B cell (primary cell): ENCODE measurements at regions not wholly inside any gene's neighbourhood (a gene's known extent, or its start where the extent isn't known, plus 50 kb on each side); places are given as distances from the start of the nearest gene placed in this dataset.

Experiments
- ATAC-seq: fragments of 200-7000 bp; cut with Tn5 transposase; one replicate; pipeline ENCODE4 v1.10.0; 2021; ENCODE audit warnings: low read depth, mild to moderate bottlenecking, moderate number of reproducible peaks, moderate library complexity
- CTCF ChIA-PET: fragments of 350-600 bp; sonication (Branson Sonifier 250); formaldehyde crosslinking; loops from one replicate; lab custom pipeline; 2021; ENCODE audit warnings: antibody characterized with exemption, inconsistent platforms; lab: Charles Lee
- POLR2A ChIA-PET: fragments of 350-600 bp; sonication (Branson Sonifier 250); formaldehyde crosslinking; loops from one replicate; lab custom pipeline; 2021; ENCODE audit warnings: antibody characterized with exemption; lab: Charles Lee
- DNase-seq: peaks from one replicate; pipeline ENCODE4 v3.0.0; 2013
- H2AFZ ChIP-seq: 2 replicates; pipeline ENCODE4 v1.6.1; 2012; ENCODE audit warnings: mild to moderate bottlenecking, low read depth, low read length; ENCODE audit not compliant: insufficient read depth, poor library complexity, severe bottlenecking
- H3K27ac ChIP-seq, 2 donors: 1 replicate in 1 of 2; 2 replicates in 1 of 2; pipeline ENCODE4 v1.5.1; 2012 to 2013; ENCODE audit warnings: low read length in 2 of 2, mild to moderate bottlenecking in 2 of 2, moderate library complexity in 1 of 2
- H3K27me3 ChIP-seq, 4 experiments: fragments of 200-600 bp in 1 of 4; sonication (generic) in 1 of 4; replicated peaks in 1 of 4; 1 replicate in 2 of 4; 2 replicates in 2 of 4; pipeline versions ENCODE4 v1.6.1 to v1.7.0; 2013 to 2016; ENCODE audit warnings: low read length in 3 of 4, mild to moderate bottlenecking in 2 of 4, mixed read lengths in 1 of 4, moderate library complexity in 1 of 4; ENCODE audit not compliant: insufficient read depth in 4 of 4, control insufficient read depth in 3 of 4; ENCODE audit errors: control extremely low read depth in 1 of 4
- H3K36me3 ChIP-seq, 2 experiments: replicated peaks in 1 of 2; 1 replicate in 1 of 2; 2 replicates in 1 of 2; pipeline versions ENCODE4 v1.6.1 to v1.7.1; 2013; ENCODE audit warnings: low read length in 1 of 2; ENCODE audit not compliant: insufficient read depth in 2 of 2, control insufficient read depth in 1 of 2; ENCODE audit errors: control extremely low read depth in 1 of 2, extremely low read depth in 1 of 2
- H3K4me1 ChIP-seq, 2 donors: fragments of 200-600 bp in 1 of 2; sonication (generic) in 1 of 2; 1 replicate in 1 of 2; 2 replicates in 1 of 2; pipeline versions ENCODE4 v1.5.1 to v1.6.1; 2013 to 2017; ENCODE audit warnings: low read length in 2 of 2; ENCODE audit not compliant: control insufficient read depth in 2 of 2, insufficient read depth in 2 of 2
- H3K4me2 ChIP-seq: replicated peaks from 2 replicates; pipeline ENCODE3; 2012; ENCODE audit warnings: mild to moderate bottlenecking, low read depth, low read length; ENCODE audit not compliant: poor library complexity, severe bottlenecking
- H3K4me3 ChIP-seq, 5 experiments: fragments of 200-600 bp in 1 of 5; sonication (generic) in 1 of 5; 1 replicate in 3 of 5; 2 replicates in 2 of 5; pipeline versions ENCODE4 v1.5.1 to v1.7.0; 2011 to 2016; ENCODE audit warnings: low read length in 4 of 5, mild to moderate bottlenecking in 4 of 5, low read depth in 2 of 5, control low read depth in 1 of 5, moderate library complexity in 1 of 5; ENCODE audit not compliant: insufficient read depth in 1 of 5; ENCODE audit errors: control extremely low read depth in 1 of 5, extremely low read depth in 1 of 5
- H3K79me2 ChIP-seq: fragments of 200-600 bp; sonication (generic); one replicate; pipeline ENCODE4 v1.6.0; 2016; ENCODE audit warnings: low read length; ENCODE audit not compliant: control insufficient read depth, insufficient read depth
- H3K9ac ChIP-seq: fragments of 200-600 bp; sonication (generic); 2 replicates; pipeline ENCODE4 v1.6.1; 2017; ENCODE audit warnings: mild to moderate bottlenecking, low read length, moderate library complexity
- H3K9me3 ChIP-seq, 3 donors: one replicate each; pipeline versions ENCODE4 v1.6.1 to v1.7.1; 2013; ENCODE audit warnings: low read length in 2 of 3; ENCODE audit not compliant: control insufficient read depth in 2 of 3, insufficient read depth in 1 of 3; ENCODE audit errors: control extremely low read depth in 1 of 3
- H4K20me1 ChIP-seq: 2 replicates; pipeline ENCODE4 v1.6.0; 2012; ENCODE audit warnings: mild to moderate bottlenecking, low read length; ENCODE audit not compliant: insufficient read depth, control insufficient read depth, poor library complexity, severe bottlenecking
- H3K27ac Mint-ChIP-seq: one replicate; pipeline ENCODE4 v1.8.0; 2021; ENCODE audit warnings: mixed read lengths
- H3K27me3 Mint-ChIP-seq: one replicate; pipeline ENCODE4 v1.8.0; 2021; ENCODE audit warnings: mixed read lengths
- H3K4me1 Mint-ChIP-seq: one replicate; pipeline ENCODE4 v1.8.0; 2021; ENCODE audit warnings: mixed read lengths
- H3K4me3 Mint-ChIP-seq: one replicate; pipeline ENCODE4 v1.8.0; 2021; ENCODE audit warnings: mixed read lengths
- H3K9me3 Mint-ChIP-seq: one replicate; pipeline ENCODE4 v1.8.0; 2022; ENCODE audit warnings: mixed read lengths; ENCODE audit not compliant: insufficient read depth
- EZH2 ChIP-seq: IDR thresholded peaks from 2 replicates; pipeline ENCODE4 v1.6.1; 2012; ENCODE audit warnings: borderline replicate concordance, low read depth, mild to moderate bottlenecking, moderate library complexity, low read length; ENCODE audit not compliant: insufficient read depth, poor library complexity, severe bottlenecking
- WGBS: methylation state at CpG from one replicate; pipeline ENCODE4 v1.1.5; 2013; ENCODE audit warnings: missing lambda C conversion rate; ENCODE audit not compliant: insufficient coverage; 5-methylcytosine and 5-hydroxymethylcytosine counted together
- intact Hi-C: fragments of 100-400 bp; cut with micrococcal nuclease; formaldehyde crosslinking; loops from one replicate; pipeline ENCODE4 v1.10.0; 2022
- TF ChIP-seq, protein P1 (sequence below): fragments of 200-600 bp; IDR thresholded peaks from one replicate; pipeline ENCODE4 v1.8.0; 2022; ENCODE audit warnings: antibody characterized with exemption, mild to moderate bottlenecking

DNA sequence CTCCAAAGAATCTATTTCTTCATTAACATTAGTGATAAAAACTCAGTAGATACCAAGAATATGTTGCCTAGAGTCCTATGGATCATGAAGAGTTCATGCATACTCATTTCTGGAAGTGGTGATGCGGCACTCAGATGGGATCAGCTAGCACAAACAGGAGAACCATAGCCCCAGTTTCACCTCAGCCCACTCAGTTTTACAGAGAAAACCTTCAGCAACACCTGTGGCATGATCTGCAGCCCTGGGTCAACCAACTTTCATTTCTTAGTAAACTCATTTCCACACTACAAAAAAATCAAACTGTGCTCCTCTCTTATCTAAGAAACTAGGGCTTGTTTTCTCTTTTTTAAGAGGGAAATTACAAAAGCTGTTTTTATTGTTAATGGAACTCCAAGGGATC lies 569.4 kb downstream of the CCDC85A start:
- no peak for ATAC-seq

DNA sequence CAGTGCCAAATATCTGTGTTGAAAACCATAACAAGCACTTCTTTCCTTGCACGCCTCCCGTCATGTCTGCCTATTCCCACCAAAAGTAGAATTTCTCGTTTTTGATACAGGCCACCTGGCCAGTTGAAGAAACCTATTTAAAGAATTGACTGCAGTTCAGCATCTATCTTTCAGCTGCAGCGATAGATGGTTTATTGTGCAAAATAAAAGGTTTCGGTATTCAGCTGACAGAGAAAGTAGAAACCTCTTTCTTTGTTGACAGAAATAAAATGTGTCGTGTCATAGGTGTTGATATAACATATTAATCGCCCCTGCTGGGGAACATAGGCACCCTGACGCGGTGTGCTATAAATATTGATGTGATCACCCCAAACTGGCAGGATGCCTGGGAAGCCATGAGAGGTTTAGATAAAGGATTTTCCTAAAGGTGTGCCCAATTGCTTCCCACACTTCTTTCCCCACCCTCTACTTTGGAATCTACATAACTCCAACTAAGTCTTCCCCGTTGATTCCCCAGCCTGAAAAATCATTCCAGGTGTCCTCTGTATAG lies 570.4 kb downstream of the CCDC85A start:
- no peak overlapping the region for H3K9ac ChIP-seq
- ATAC-seq (no peak), DNase-seq (no peak)
- Mint-ChIP-seq H3K4me1 (no peaks in the 10 kb centered on the region), H3K4me3 (no peak overlapping the region), H3K9me3 (peaks cover 3% of the 10 kb centered on the region), H3K27ac (no peak overlapping the region), H3K27me3 (no peaks in the 10 kb centered on the region)
- H3K4me1 ChIP-seq, result no peaks in the 10 kb centered on the region
- no peaks in the 10 kb centered on the region for H3K36me3 ChIP-seq
- no peak overlapping the region for H2AFZ ChIP-seq
- POLR2A ChIA-PET, result no interaction called here
- H3K79me2 ChIP-seq, result no peaks in the 10 kb centered on the region
- no peak overlapping the region for H3K27ac ChIP-seq
- no peak overlapping the region for H3K4me2 ChIP-seq
- H4K20me1 ChIP-seq, result no peaks in the 10 kb centered on the region
- no peaks in the 10 kb centered on the region for H3K27me3 ChIP-seq
- TF ChIP-seq, protein P1, sequence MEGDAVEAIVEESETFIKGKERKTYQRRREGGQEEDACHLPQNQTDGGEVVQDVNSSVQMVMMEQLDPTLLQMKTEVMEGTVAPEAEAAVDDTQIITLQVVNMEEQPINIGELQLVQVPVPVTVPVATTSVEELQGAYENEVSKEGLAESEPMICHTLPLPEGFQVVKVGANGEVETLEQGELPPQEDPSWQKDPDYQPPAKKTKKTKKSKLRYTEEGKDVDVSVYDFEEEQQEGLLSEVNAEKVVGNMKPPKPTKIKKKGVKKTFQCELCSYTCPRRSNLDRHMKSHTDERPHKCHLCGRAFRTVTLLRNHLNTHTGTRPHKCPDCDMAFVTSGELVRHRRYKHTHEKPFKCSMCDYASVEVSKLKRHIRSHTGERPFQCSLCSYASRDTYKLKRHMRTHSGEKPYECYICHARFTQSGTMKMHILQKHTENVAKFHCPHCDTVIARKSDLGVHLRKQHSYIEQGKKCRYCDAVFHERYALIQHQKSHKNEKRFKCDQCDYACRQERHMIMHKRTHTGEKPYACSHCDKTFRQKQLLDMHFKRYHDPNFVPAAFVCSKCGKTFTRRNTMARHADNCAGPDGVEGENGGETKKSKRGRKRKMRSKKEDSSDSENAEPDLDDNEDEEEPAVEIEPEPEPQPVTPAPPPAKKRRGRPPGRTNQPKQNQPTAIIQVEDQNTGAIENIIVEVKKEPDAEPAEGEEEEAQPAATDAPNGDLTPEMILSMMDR, result no peak
- TF ChIP-seq EZH2, result no peak
- H3K9me3 ChIP-seq, result no peaks in the 10 kb centered on the region
- H3K4me3 ChIP-seq, result no peak overlapping the region
- intact Hi-C loops, result no loop called here
- CTCF ChIA-PET, result no interaction called here
- WGBS, result 81% methylated on average over 6 of the region's 10 CpGs

More for the DNA sequence above, 569.4 kb downstream of the CCDC85A start:
- Histone ChIP-seq H3K9me3 (no peaks in the 10 kb centered on the region), H3K27ac (no peak overlapping the region), H3K4me2 (no peak overlapping the region), H4K20me1 (no peaks in the 10 kb centered on the region), H3K27me3 (no peaks in the 10 kb centered on the region), H3K79me2 (no peaks in the 10 kb centered on the region), H3K4me1 (no peaks in the 10 kb centered on the region), H2AFZ (no peak overlapping the region), H3K9ac (no peak overlapping the region), H3K4me3 (no peak overlapping the region), H3K36me3 (no peaks in the 10 kb centered on the region)
- TF ChIP-seq, protein P1, result no peak
- TF ChIP-seq EZH2, result no peak
- H3K4me3 Mint-ChIP-seq, result no peak overlapping the region
- intact Hi-C loops, result no loop called here
- H3K4me1 Mint-ChIP-seq, result no peaks in the 10 kb centered on the region
- CTCF ChIA-PET, result no interaction called here
- H3K9me3 Mint-ChIP-seq, result no peaks in the 10 kb centered on the region
- no peak for DNase-seq
- H3K27ac Mint-ChIP-seq, result no peak overlapping the region
- no peaks in the 10 kb centered on the region for H3K27me3 Mint-ChIP-seq
- POLR2A ChIA-PET, result no interaction called here
- 100% methylated on average over 1 of the region's 1 CpG for WGBS
